Neural cell (in vitro differentiated cells): ENCODE measurements at regions not wholly inside any gene's neighbourhood (a gene's known extent, or its start where the extent isn't known, plus 50 kb on each side); places are given as distances from the start of the nearest gene placed in this dataset.

Source experiments
- POLR2AphosphoS5 ChIP-seq: IDR thresholded peaks from 2 replicates; pipeline ENCODE4 v1.6.1; 2012
- RAD21 ChIP-seq: fragments of 450-650 bp; conservative IDR thresholded peaks from 2 replicates; pipeline ENCODE4 v1.6.1; 2014; ENCODE audit warnings: antibody characterized with exemption, mild to moderate bottlenecking, moderate library complexity
- TF ChIP-seq, protein P1 (sequence below): IDR thresholded peaks from 2 replicates; pipeline ENCODE4 v1.6.1; 2012; ENCODE audit warnings: borderline replicate concordance

DNA sequence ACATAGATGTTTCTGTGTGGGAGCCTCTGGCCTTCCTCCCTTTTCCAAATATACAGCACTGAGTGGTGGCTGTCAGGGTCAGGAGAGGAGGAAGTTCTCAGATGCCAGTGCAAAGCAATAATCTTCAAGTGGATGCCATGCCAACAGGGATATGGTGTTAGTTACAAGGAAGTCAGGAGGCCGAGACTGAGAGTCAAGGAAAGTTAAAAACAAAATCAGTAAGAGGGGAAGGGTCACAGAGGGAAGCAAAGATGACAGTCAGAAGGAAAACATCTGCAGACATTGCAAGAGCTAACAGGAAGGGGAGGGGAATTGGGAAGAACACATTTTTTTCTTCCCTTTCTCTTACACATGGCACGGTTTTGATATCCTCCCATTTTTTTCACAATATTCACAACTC, 691.4 kb downstream of the ADGRL2 start:
- no peak for TF ChIP-seq POLR2AphosphoS5
- no peak for TF ChIP-seq RAD21
- TF ChIP-seq, protein P1, sequence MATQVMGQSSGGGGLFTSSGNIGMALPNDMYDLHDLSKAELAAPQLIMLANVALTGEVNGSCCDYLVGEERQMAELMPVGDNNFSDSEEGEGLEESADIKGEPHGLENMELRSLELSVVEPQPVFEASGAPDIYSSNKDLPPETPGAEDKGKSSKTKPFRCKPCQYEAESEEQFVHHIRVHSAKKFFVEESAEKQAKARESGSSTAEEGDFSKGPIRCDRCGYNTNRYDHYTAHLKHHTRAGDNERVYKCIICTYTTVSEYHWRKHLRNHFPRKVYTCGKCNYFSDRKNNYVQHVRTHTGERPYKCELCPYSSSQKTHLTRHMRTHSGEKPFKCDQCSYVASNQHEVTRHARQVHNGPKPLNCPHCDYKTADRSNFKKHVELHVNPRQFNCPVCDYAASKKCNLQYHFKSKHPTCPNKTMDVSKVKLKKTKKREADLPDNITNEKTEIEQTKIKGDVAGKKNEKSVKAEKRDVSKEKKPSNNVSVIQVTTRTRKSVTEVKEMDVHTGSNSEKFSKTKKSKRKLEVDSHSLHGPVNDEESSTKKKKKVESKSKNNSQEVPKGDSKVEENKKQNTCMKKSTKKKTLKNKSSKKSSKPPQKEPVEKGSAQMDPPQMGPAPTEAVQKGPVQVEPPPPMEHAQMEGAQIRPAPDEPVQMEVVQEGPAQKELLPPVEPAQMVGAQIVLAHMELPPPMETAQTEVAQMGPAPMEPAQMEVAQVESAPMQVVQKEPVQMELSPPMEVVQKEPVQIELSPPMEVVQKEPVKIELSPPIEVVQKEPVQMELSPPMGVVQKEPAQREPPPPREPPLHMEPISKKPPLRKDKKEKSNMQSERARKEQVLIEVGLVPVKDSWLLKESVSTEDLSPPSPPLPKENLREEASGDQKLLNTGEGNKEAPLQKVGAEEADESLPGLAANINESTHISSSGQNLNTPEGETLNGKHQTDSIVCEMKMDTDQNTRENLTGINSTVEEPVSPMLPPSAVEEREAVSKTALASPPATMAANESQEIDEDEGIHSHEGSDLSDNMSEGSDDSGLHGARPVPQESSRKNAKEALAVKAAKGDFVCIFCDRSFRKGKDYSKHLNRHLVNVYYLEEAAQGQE, result no peak
